GM18951 (cell line): ENCODE measurements at regions not wholly inside any gene's neighbourhood (a gene's known extent, or its start where the extent isn't known, plus 50 kb on each side); places are given as distances from the start of the nearest gene placed in this dataset.

Experiments used
- POLR2A ChIP-seq: IDR thresholded peaks from 4 replicates; pipeline ENCODE4 v1.6.1; 2011; ENCODE audit warnings: mild to moderate bottlenecking; ENCODE audit not compliant: insufficient read length, insufficient read depth; ENCODE audit errors: extremely low read depth
- in situ Hi-C: fragments of 300-500 bp; cut with MboI; formaldehyde crosslinking; loops from one replicate; pipeline ENCODE4 v1.12.0; 2022; ENCODE audit warnings: low sequenced_read_pairs, mixed read lengths, inconsistent platforms; ENCODE audit not compliant: unreplicated experiment

- in situ Hi-C loops, result loop anchor here (10.0 kb wide), 1 partner anchor 295 kb away; the partner anchor contains the start of gene PDGFRA
Measured at GRCh38 chr4:53929955-53930798, 134.2 kb downstream of the CHIC2 start.

GRCh38 chr4:53929311-53929710 lies 135.1 kb downstream of the CHIC2 start:
- in situ Hi-C loops, result loop anchor here (10.0 kb wide), 1 partner anchor 295 kb away; the partner anchor contains the start of gene PDGFRA
- no peak for TF ChIP-seq POLR2A

More at GRCh38 chr4:53929955-53930798, 134.2 kb downstream of the CHIC2 start:
- no peak for TF ChIP-seq POLR2A

GRCh38 chr4:53928825-53929224 lies 135.6 kb downstream of the CHIC2 start:
- no peak for TF ChIP-seq POLR2A
- in situ Hi-C loops, result loop anchor here (10.0 kb wide), 1 partner anchor 296 kb away; the partner anchor contains the start of gene PDGFRA

DNA sequence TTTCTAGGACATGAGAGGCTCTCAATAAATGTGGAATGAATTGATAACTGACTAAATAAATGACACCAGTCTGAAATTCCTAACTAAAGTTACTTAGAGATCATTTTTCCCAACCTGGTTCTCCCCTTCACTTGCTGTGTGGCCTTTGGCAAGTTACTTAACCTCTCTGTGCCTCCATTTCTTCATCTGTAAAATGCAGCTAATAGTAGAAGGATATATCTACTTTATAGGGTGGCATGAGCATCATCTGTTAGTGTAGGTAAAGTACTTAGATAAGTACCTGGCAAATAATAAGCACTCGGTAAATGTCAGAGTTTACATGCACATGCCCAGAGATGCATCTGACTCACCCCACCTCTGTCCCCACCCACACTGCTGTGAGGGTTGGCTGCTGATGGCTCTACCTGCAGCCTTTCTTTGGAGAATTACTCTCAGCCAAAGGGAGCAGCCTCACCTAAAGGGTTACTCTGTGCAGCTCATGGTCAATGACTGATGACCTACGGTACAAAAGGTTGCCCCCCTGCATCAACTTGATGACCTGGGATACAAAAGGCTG lies 139.3 kb downstream of the CHIC2 start:
- TF ChIP-seq POLR2A, result no peak
- in situ Hi-C loops, result loop anchor here (10.0 kb wide), 1 partner anchor 300 kb away; the partner anchor contains the start of gene PDGFRA

- no peak for TF ChIP-seq POLR2A
- in situ Hi-C loops, result loop anchor here (10.0 kb wide), 1 partner anchor 300 kb away; the partner anchor contains the start of gene PDGFRA
Measured at GRCh38 chr4:53924333-53925049, 139.9 kb downstream of the CHIC2 start.

DNA sequence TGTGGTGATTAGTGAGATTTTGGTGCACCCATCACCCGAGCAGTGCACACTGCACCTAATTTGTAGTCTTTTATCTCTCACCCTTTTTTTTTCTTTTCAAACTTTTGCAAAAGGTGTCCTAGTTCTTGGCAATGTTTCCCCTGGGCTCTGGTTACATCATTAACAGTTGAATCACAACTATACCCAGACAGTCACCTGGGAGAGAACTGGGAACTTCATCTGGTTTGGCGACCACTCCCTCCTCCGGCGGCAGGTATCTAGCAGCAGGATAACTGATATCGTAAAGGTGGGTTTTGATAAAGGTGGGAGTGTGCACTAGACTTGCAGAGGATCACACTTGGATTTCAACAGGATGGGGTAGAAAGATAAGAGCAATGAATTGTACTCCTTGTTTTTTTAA lies 140.5 kb downstream of the CHIC2 start:
- in situ Hi-C loops, result loop anchor here (10.0 kb wide), 1 partner anchor 301 kb away; the partner anchor contains the start of gene PDGFRA
- TF ChIP-seq POLR2A, result no peak

DNA sequence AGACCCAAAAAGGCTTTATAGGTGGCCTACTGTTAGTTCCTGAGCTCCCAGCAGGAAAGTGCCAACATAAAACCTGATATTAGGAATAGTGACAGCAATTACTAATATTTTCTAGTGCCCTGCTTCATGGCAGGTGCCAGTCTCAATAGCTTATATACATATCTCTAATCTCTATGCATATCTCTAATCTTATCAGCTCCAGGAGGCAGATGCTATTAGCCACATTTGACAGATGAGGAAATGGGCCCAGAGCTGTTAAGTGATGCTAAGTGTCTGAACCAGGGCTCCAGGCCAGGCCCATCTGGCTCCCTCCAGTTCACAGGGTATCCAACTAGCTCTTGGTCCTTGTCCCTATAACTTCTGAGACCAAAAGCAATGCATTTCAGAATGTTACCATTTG lies 142.5 kb downstream of the CHIC2 start:
- in situ Hi-C loops, result loop anchor here (10.0 kb wide), 1 partner anchor 303 kb away; the partner anchor contains the start of gene PDGFRA
- no peak for TF ChIP-seq POLR2A

DNA sequence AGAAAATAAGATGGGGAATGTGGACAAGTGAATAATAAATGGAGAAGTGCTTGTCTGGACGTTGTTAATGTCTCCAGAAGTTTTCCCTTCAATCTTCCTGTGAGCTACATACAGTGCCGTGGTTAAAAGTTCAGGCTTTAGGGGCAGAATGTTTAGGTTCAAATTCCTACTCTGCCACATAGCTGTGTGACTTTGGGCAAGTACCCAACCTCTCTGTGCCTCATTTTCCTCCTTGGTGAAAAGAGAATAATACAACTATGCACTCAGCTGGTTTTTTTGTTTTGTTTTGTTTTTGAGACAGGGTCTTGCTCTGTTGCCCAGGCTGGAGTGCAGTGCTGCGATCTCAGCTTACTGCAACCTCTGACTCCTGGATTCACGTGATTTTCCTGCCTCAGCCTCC lies 143.5 kb downstream of the CHIC2 start:
- in situ Hi-C loops, result loop anchor here (10.0 kb wide), 1 partner anchor 304 kb away; the partner anchor contains the start of gene PDGFRA

GRCh38 chr4:53920116-53920515 lies 144.3 kb downstream of the CHIC2 start:
- in situ Hi-C loops, result loop anchor here (10.0 kb wide), 1 partner anchor 305 kb away; the partner anchor contains the start of gene PDGFRA
- no peak for TF ChIP-seq POLR2A

More for the DNA sequence above, 143.5 kb downstream of the CHIC2 start:
- no peak for TF ChIP-seq POLR2A

GRCh38 chr4:53919535-53919934 lies 144.9 kb downstream of the CHIC2 start:
- TF ChIP-seq POLR2A, result no peak
- in situ Hi-C loops, result no loop called here

GRCh38 chr4:53917729-53918128 lies 146.7 kb downstream of the CHIC2 start:
- in situ Hi-C loops, result no loop called here

DNA sequence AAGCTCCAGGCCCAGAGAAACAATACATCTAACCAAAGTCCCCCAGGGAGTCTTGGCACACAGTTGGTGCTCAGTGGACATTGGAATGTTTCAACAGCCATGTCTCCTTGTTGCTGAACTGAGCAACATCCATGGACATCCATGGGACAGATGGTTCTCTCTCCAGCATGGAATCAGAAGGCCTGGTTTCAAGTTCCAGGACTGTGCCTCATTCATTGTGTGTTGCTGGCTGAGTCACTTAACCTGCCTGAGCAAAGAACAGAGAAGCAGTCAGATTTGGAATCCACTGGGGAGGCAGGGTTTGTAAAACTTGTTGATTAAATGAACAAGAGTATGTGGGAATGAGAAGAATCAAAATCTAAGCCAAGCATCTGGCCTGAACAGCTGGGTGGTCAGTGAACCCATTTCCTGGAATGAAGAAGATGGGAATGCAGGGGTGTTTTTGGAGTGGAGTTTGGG lies 147.9 kb downstream of the CHIC2 start:
- in situ Hi-C loops, result no loop called here
- no peak for TF ChIP-seq POLR2A

More at GRCh38 chr4:53917729-53918128, 146.7 kb downstream of the CHIC2 start:
- TF ChIP-seq POLR2A, result no peak

DNA sequence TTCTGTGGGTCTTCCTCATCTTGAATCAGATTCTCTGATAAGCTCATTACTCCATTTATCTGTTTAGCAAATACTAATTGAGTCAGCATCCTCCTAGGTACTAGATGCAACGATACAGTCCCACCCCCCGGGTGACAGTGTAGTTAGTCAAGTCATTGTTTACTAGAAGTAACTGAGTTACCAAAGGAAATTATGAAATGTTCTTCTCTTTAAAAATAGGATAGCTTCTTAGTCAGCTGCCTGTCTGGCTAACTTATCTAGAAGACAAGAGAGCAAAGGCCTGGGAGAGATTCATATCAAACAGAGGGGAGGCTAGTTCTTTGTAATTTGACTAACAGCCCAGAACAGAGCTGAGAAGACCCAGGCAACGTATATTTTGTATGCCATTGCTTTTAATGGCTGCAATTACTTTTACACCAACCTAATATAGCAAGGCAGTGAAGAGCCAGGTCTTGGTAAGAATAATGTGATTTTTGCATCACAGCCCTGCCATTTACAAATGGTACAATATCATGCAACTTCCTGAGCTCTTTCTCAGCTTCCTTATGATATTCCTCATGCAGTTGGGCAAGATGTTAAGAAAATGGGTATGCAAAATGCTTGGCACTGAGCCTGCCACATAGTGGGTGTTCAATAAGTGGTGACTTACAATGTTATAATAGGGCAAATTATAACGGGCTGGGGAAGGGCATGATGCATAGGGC lies 149.9 kb downstream of the CHIC2 start:
- in situ Hi-C loops, result no loop called here
- TF ChIP-seq POLR2A, result no peak

GRCh38 chr4:53913771-53914170 lies 150.6 kb downstream of the CHIC2 start:
- no peak for TF ChIP-seq POLR2A
- in situ Hi-C loops, result no loop called here
